ENCODE measurements at regions not wholly inside any gene's neighbourhood (a gene's known extent, or its start where the extent isn't known, plus 50 kb on each side); places are given as distances from the start of the nearest gene placed in this dataset.

GRCh38 chr5:109997161-109997560 is 307.4 kb downstream of the MAN2A1 start:
- TF ChIP-seq CTCF (IDR thresholded peaks at IDR 0.05), result no peak
- no peak for TF ChIP-seq POLR2A (IDR thresholded peaks at IDR 0.05)

Measured in testis (tissue), 2 donors.